ENCODE measurements at regions not wholly inside any gene's neighbourhood (a gene's known extent, or its start where the extent isn't known, plus 50 kb on each side); places are given as distances from the start of the nearest gene placed in this dataset.

DNA sequence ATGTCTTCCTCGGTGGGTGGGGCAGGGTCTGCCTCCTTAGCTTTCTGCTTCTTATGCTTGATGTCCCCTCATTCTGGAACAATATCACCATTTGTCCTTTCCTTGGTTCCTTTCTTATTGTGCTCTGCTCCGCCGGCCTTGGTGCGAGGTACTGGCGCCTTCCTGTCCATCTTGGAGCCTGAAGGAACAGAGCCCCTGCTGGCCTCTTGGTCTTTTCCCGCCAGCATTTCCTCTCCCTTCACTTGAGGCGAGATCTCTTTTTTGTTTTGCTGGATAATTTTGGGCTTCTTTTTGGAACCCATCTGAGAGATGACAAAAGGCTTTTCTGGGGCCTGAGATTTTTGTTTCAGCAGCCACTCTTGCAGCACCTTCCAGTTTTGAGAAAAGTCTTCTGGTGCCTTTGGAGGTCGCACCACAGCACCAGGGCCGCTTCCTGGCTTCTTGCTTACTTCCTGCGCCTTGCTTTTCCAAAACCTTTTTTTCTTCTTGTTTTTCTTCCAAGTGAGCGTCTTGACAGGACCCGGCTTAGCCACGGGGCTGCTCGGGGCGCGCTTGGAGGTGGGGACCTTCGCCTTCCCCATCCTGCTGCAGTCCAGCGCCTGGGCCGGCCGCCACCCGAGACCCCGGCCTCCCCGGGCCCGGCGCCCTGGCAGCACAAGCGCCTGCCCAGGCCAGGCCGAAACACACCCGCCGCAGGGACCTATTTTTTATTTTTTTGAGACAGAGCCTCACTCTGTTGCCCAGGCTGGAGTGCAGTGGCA is 127.1 kb downstream of the KLF13 start:
- no peak overlapping the region for H3K4me3 ChIP-seq (ENCODE audit: low read depth, low read length)
- H3K4me1 ChIP-seq (ENCODE audit: control insufficient read depth, insufficient read depth, low read length): no peaks in the 10 kb centered on the region
- no peaks in the 10 kb centered on the region for H3K36me3 ChIP-seq (ENCODE audit: control insufficient read depth in 2 of 2, insufficient read depth in 1 of 2, low read length in 2 of 2)
- H3K9me3 ChIP-seq (ENCODE audit: control insufficient read depth, insufficient read depth, low read depth, low read length): no peaks in the 10 kb centered on the region
- TF ChIP-seq ZNF658 (tag by site-specific recombination; IDR thresholded peaks at IDR 0.05) (no peak), REPIN1 (tag by site-specific recombination; IDR thresholded peaks at IDR 0.05; ENCODE audit: low read depth) (no peak)
- TF ChIP-seq, protein P1, sequence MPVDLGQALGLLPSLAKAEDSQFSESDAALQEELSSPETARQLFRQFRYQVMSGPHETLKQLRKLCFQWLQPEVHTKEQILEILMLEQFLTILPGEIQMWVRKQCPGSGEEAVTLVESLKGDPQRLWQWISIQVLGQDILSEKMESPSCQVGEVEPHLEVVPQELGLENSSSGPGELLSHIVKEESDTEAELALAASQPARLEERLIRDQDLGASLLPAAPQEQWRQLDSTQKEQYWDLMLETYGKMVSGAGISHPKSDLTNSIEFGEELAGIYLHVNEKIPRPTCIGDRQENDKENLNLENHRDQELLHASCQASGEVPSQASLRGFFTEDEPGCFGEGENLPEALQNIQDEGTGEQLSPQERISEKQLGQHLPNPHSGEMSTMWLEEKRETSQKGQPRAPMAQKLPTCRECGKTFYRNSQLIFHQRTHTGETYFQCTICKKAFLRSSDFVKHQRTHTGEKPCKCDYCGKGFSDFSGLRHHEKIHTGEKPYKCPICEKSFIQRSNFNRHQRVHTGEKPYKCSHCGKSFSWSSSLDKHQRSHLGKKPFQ (tag by site-specific recombination; IDR thresholded peaks at IDR 0.05): no peak
- no peak overlapping the region for H3K27ac ChIP-seq (ENCODE audit: extremely low read depth, low read depth, low read length)
- CTCF ChIA-PET: interaction anchor here (0.7 kb wide), 1 partner anchor 33 kb away, joined by 3 read pairs; no protein-coding TSS in a partner anchor
- POLR2A ChIA-PET: no interaction called here

DNA sequence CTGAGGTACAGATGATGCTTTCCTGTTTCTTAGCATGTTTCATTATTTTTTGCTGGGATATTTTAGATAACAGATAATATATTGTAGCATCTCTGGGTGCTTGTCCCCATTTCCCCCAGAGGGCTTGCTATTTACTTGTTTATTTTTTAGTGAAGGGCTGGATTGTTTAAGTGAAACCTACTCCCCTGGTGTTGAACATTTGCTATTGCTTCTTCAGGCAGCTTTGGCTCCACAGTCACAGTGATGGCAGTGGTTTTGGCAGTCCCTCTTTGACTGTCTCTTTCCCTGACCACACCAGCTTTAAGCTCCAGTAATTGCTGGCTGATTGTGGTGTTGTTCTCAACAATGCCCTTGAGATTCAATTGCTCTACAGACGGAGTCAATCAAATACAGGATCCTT is 128.9 kb downstream of the KLF13 start:
- POLR2A ChIA-PET: no interaction called here
- no peaks in the 10 kb centered on the region for H3K9me3 ChIP-seq (ENCODE audit: control insufficient read depth, insufficient read depth, low read depth, low read length)
- no peak overlapping the region for H3K27ac ChIP-seq (ENCODE audit: extremely low read depth, low read depth, low read length)

DNA sequence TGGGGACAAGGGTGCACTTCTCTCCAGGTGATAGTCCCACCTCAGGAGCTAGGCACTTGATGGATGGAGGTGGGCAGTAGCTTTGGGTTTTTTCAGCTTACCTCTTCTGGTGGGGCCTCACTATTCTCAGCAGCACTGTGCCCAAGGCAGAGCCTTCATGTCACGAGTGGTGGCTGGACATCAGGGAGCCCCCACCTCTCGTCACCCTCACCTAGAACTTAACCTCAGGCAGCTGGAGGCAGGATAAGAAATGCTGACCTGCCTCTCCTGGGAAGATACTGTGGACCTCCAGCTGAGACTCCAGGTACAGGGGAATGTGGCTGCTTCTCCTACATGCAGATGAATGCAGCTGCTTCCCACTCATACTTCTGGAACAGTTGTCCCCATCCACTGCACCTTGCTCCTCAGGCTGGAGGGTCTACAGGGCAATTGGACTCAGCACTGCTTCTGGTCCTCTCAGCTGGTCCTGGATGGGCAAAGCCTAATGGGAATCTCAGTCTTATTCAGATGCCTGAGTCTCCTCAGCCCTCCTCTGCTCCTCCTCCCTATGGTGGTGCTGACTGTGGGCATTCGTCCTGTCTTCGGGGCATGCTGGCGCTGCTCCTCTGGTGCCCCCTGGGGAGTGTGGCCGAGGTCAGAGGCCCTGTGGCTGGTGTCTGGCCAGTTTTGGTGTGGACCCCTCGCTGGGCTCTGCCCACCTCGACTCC is 129.9 kb downstream of the KLF13 start:
- ChIA-PET POLR2A (no interaction called here), CTCF (no interaction called here)
- no peak overlapping the region for H3K4me3 ChIP-seq (ENCODE audit: low read depth, low read length)
- TF ChIP-seq, protein P2, sequence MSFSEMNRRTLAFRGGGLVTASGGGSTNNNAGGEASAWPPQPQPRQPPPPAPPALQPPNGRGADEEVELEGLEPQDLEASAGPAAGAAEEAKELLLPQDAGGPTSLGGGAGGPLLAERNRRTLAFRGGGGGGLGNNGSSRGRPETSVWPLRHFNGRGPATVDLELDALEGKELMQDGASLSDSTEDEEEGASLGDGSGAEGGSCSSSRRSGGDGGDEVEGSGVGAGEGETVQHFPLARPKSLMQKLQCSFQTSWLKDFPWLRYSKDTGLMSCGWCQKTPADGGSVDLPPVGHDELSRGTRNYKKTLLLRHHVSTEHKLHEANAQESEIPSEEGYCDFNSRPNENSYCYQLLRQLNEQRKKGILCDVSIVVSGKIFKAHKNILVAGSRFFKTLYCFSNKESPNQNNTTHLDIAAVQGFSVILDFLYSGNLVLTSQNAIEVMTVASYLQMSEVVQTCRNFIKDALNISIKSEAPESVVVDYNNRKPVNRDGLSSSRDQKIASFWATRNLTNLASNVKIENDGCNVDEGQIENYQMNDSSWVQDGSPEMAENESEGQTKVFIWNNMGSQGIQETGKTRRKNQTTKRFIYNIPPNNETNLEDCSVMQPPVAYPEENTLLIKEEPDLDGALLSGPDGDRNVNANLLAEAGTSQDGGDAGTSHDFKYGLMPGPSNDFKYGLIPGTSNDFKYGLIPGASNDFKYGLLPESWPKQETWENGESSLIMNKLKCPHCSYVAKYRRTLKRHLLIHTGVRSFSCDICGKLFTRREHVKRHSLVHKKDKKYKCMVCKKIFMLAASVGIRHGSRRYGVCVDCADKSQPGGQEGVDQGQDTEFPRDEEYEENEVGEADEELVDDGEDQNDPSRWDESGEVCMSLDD (tag by site-specific recombination; IDR thresholded peaks at IDR 0.05): no peak
- TF ChIP-seq, protein P3, sequence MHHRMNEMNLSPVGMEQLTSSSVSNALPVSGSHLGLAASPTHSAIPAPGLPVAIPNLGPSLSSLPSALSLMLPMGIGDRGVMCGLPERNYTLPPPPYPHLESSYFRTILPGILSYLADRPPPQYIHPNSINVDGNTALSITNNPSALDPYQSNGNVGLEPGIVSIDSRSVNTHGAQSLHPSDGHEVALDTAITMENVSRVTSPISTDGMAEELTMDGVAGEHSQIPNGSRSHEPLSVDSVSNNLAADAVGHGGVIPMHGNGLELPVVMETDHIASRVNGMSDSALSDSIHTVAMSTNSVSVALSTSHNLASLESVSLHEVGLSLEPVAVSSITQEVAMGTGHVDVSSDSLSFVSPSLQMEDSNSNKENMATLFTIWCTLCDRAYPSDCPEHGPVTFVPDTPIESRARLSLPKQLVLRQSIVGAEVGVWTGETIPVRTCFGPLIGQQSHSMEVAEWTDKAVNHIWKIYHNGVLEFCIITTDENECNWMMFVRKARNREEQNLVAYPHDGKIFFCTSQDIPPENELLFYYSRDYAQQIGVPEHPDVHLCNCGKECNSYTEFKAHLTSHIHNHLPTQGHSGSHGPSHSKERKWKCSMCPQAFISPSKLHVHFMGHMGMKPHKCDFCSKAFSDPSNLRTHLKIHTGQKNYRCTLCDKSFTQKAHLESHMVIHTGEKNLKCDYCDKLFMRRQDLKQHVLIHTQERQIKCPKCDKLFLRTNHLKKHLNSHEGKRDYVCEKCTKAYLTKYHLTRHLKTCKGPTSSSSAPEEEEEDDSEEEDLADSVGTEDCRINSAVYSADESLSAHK (tag by site-specific recombination; IDR thresholded peaks at IDR 0.05): no peak
- TF ChIP-seq, protein P4, sequence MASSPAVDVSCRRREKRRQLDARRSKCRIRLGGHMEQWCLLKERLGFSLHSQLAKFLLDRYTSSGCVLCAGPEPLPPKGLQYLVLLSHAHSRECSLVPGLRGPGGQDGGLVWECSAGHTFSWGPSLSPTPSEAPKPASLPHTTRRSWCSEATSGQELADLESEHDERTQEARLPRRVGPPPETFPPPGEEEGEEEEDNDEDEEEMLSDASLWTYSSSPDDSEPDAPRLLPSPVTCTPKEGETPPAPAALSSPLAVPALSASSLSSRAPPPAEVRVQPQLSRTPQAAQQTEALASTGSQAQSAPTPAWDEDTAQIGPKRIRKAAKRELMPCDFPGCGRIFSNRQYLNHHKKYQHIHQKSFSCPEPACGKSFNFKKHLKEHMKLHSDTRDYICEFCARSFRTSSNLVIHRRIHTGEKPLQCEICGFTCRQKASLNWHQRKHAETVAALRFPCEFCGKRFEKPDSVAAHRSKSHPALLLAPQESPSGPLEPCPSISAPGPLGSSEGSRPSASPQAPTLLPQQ (tag by site-specific recombination; IDR thresholded peaks at IDR 0.05): no peak
- TF ChIP-seq SCRT2 (tag by site-specific recombination; IDR thresholded peaks at IDR 0.05) (no peak), ZBTB48 (tag by site-specific recombination; IDR thresholded peaks at IDR 0.05) (no peak)
- no peaks in the 10 kb centered on the region for H3K36me3 ChIP-seq (ENCODE audit: control insufficient read depth in 2 of 2, insufficient read depth in 1 of 2, low read length in 2 of 2)
- H3K27ac ChIP-seq (ENCODE audit: extremely low read depth, low read depth, low read length): no peak overlapping the region
- H3K4me1 ChIP-seq (ENCODE audit: control insufficient read depth, insufficient read depth, low read length): no peaks in the 10 kb centered on the region
- no peaks in the 10 kb centered on the region for H3K9me3 ChIP-seq (ENCODE audit: control insufficient read depth, insufficient read depth, low read depth, low read length)

More for the DNA sequence above, 128.9 kb downstream of the KLF13 start:
- CTCF ChIA-PET: interaction anchor here (0.6 kb wide), 1 partner anchor 665 kb away, joined by 5 read pairs; no protein-coding TSS in a partner anchor
- no peak overlapping the region for H3K4me3 ChIP-seq (ENCODE audit: low read depth, low read length)
- TF ChIP-seq, protein P5, sequence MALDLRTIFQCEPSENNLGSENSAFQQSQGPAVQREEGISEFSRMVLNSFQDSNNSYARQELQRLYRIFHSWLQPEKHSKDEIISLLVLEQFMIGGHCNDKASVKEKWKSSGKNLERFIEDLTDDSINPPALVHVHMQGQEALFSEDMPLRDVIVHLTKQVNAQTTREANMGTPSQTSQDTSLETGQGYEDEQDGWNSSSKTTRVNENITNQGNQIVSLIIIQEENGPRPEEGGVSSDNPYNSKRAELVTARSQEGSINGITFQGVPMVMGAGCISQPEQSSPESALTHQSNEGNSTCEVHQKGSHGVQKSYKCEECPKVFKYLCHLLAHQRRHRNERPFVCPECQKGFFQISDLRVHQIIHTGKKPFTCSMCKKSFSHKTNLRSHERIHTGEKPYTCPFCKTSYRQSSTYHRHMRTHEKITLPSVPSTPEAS (tag by site-specific recombination; IDR thresholded peaks at IDR 0.05): no peak
- no peak for TF ChIP-seq ZNF677 (tag by site-specific recombination; IDR thresholded peaks at IDR 0.05)
- TF ChIP-seq HOXC10 (CRISPR knock-in tag; IDR thresholded peaks at IDR 0.05): no peak
- no peak for TF ChIP-seq ZNF585B (tag by site-specific recombination; IDR thresholded peaks at IDR 0.05)
- no peak for TF ChIP-seq IKZF3 (tag by site-specific recombination; IDR thresholded peaks at IDR 0.05)
- TF ChIP-seq, protein P6, sequence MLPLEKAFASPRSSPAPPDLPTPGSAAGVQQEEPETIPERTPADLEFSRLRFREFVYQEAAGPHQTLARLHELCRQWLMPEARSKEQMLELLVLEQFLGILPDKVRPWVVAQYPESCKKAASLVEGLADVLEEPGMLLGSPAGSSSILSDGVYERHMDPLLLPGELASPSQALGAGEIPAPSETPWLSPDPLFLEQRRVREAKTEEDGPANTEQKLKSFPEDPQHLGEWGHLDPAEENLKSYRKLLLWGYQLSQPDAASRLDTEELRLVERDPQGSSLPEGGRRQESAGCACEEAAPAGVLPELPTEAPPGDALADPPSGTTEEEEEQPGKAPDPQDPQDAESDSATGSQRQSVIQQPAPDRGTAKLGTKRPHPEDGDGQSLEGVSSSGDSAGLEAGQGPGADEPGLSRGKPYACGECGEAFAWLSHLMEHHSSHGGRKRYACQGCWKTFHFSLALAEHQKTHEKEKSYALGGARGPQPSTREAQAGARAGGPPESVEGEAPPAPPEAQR (tag by site-specific recombination; IDR thresholded peaks at IDR 0.05): no peak
- no peak for TF ChIP-seq ZNF140 (tag by site-specific recombination; IDR thresholded peaks at IDR 0.05)
- no peak for TF ChIP-seq SP2 (tag by site-specific recombination; IDR thresholded peaks at IDR 0.05)
- no peaks in the 10 kb centered on the region for H3K4me1 ChIP-seq (ENCODE audit: control insufficient read depth, insufficient read depth, low read length)
- H3K36me3 ChIP-seq (ENCODE audit: control insufficient read depth in 2 of 2, insufficient read depth in 1 of 2, low read length in 2 of 2): no peaks in the 10 kb centered on the region

All from HEK293 (cell line).